A673 (cell line): ENCODE measurements at regions not wholly inside any gene's neighbourhood (a gene's known extent, or its start where the extent isn't known, plus 50 kb on each side); places are given as distances from the start of the nearest gene placed in this dataset.
A peak's percentile ranks its signal among the peaks of the same experiment; 100 is the strongest.

Experiments used
- BruUV-seq: library from RNA; stranded (reverse); fragments of 400-500 nt; replicated peaks from 2 replicates; lab custom pipeline; 2021; lab: Mats Ljungman, UMichigan
- CTCF ChIA-PET: fragments of 300-600 bp; sonication (Branson Sonifier 250); formaldehyde crosslinking; loops from one replicate; lab custom pipeline; 2022; ENCODE audit warnings: antibody characterized with exemption; lab: Charles Lee
- POLR2A ChIA-PET: fragments of 300-600 bp; sonication (Branson Sonifier 250); formaldehyde crosslinking; loops from one replicate; lab custom pipeline; 2022; ENCODE audit warnings: antibody characterized with exemption; ENCODE audit not compliant: low non-redundant PET; lab: Charles Lee
- DNase-seq: peaks from one replicate; pipeline ENCODE4 v3.0.0-alpha.2; 2015; ENCODE audit warnings: low spot score
- H3K27ac ChIP-seq: fragments of 200-600 bp; sonication (generic); 2 replicates; pipeline ENCODE4 v1.5.1; 2016; ENCODE audit warnings: mixed run types, low read depth, mild to moderate bottlenecking, mixed read lengths, antibody characterized with exemption, low read length; ENCODE audit not compliant: poor library complexity, severe bottlenecking
- H3K27me3 ChIP-seq: fragments of 200-600 bp; sonication (generic); replicated peaks from 2 replicates; pipeline ENCODE4 v1.6.1; 2017; ENCODE audit warnings: mixed run types, low read depth, mild to moderate bottlenecking, mixed read lengths, antibody characterized with exemption, low read length; ENCODE audit not compliant: insufficient read depth, poor library complexity
- H3K36me3 ChIP-seq: fragments of 200-600 bp; sonication (generic); 2 replicates; pipeline ENCODE4 v1.6.1; 2016; ENCODE audit warnings: mixed run types, mild to moderate bottlenecking, mixed read lengths, antibody characterized with exemption, low read length; ENCODE audit not compliant: insufficient read depth, poor library complexity, severe bottlenecking
- H3K4me1 ChIP-seq: fragments of 200-600 bp; sonication (generic); 2 replicates; pipeline ENCODE4 v1.6.1; 2017; ENCODE audit warnings: mixed run types, mild to moderate bottlenecking, mixed read lengths, antibody characterized with exemption, low read length; ENCODE audit not compliant: insufficient read depth, poor library complexity, severe bottlenecking
- H3K4me3 ChIP-seq: fragments of 200-600 bp; sonication (generic); 2 replicates; pipeline ENCODE4 v1.5.1; 2016; ENCODE audit warnings: low read depth, mixed run types, mild to moderate bottlenecking, mixed read lengths, low read length; ENCODE audit not compliant: poor library complexity, severe bottlenecking
- H3K9me3 ChIP-seq: fragments of 200-600 bp; sonication (generic); 2 replicates; pipeline ENCODE4 v1.6.1; 2016; ENCODE audit warnings: mixed run types, low read depth, mild to moderate bottlenecking, mixed read lengths, antibody characterized with exemption, low read length; ENCODE audit not compliant: poor library complexity, severe bottlenecking
- CTCF ChIP-seq: fragments of 300-800, 200-600 bp; sonication (generic); conservative IDR thresholded peaks from 2 replicates; pipeline ENCODE4 v1.5.1; 2017; ENCODE audit warnings: low read depth, mild to moderate bottlenecking, antibody characterized with exemption, low read length, moderate library complexity, mixed read lengths
- EZH2 ChIP-seq: fragments of 200-600 bp; sonication (generic); IDR thresholded peaks from 2 replicates; pipeline ENCODE4 v1.6.1; 2017; ENCODE audit warnings: borderline replicate concordance, low read depth, mild to moderate bottlenecking, mixed read lengths, antibody characterized with exemption, low read length; ENCODE audit not compliant: poor library complexity, severe bottlenecking
- intact Hi-C: fragments of 100-400 bp; cut with micrococcal nuclease; formaldehyde crosslinking; loops from one replicate; pipeline ENCODE4 v1.10.0; 2022; ENCODE audit not compliant: unreplicated experiment

GRCh38 chr6:21915707-21916260 is 322.2 kb downstream of the SOX4 start:
- POLR2A ChIA-PET, result no interaction called here
- CTCF ChIA-PET, result no interaction called here
- peak overlapping the region; percentile 15 for H3K4me3 ChIP-seq
- no peak for TF ChIP-seq EZH2
- no peak for TF ChIP-seq CTCF
- no peaks in the 10 kb centered on the region for H3K4me1 ChIP-seq
- H3K36me3 ChIP-seq, result no peaks in the 10 kb centered on the region
- BruUV-seq, result no TSS peak
- H3K27ac ChIP-seq, result no peak overlapping the region
- peak; percentile 58 for DNase-seq
- intact Hi-C loops, result no loop called here
- H3K27me3 ChIP-seq, result no peaks in the 10 kb centered on the region
- H3K9me3 ChIP-seq, result no peaks in the 10 kb centered on the region

- BruUV-seq, result no TSS peak
- intact Hi-C loops, result no loop called here
- ChIA-PET POLR2A (no interaction called here), CTCF (no interaction called here)
- no peak for TF ChIP-seq CTCF
- TF ChIP-seq EZH2, result no peak
- H3K4me3 ChIP-seq, result no peak overlapping the region
- H3K4me1 ChIP-seq, result no peaks in the 10 kb centered on the region
- no peak for DNase-seq
- H3K27ac ChIP-seq, result no peak overlapping the region
- no peaks in the 10 kb centered on the region for H3K9me3 ChIP-seq
- no peaks in the 10 kb centered on the region for H3K36me3 ChIP-seq
- H3K27me3 ChIP-seq, result no peaks in the 10 kb centered on the region
Measured at GRCh38 chr6:21918041-21918440, 324.5 kb downstream of the SOX4 start.

- Histone ChIP-seq H3K9me3 (no peaks in the 10 kb centered on the region), H3K4me1 (no peaks in the 10 kb centered on the region), H3K27ac (no peak overlapping the region), H3K27me3 (no peaks in the 10 kb centered on the region), H3K4me3 (no peak overlapping the region), H3K36me3 (no peaks in the 10 kb centered on the region)
- intact Hi-C loops, result no loop called here
- TF ChIP-seq CTCF (no peak), EZH2 (no peak)
- BruUV-seq, result no TSS peak
- POLR2A ChIA-PET, result no interaction called here
- no peak for DNase-seq
- CTCF ChIA-PET, result no interaction called here
Measured at GRCh38 chr6:21918666-21919065, 325.1 kb downstream of the SOX4 start.
